WI38 (cell line): ENCODE measurements at regions not wholly inside any gene's neighbourhood (a gene's known extent, or its start where the extent isn't known, plus 50 kb on each side); places are given as distances from the start of the nearest gene placed in this dataset.

Experiments
- H3K4me3 ChIP-seq: 2 replicates; pipeline ENCODE4 v1.5.1; 2011; ENCODE audit warnings: low read depth, mild to moderate bottlenecking, control low read depth, low read length
- TF ChIP-seq, protein P1 (sequence below): IDR thresholded peaks from 2 replicates; pipeline ENCODE4 v1.5.1; 2012; ENCODE audit warnings: low read depth, mild to moderate bottlenecking, control low read depth, low read length

DNA sequence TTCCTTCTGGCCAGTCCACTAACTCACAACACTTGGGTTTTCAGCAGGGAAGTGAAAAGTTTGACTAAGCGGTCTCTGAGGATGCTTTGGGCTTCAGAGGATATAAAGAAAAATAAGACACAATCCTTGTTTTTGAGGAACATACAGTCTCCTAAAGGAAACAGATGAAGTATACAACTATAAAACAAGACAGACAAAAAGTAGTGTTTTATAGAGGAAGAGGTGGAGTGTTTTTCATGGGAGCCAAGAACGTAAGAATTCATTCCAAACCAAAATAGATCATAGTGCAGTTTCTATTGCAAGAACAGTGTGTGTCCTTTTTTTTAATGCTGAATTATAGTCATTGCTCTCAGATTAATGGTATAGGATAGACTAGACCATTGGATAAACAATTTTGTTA is 586.9 kb upstream of the BRINP1 start:
- TF ChIP-seq, protein P1, sequence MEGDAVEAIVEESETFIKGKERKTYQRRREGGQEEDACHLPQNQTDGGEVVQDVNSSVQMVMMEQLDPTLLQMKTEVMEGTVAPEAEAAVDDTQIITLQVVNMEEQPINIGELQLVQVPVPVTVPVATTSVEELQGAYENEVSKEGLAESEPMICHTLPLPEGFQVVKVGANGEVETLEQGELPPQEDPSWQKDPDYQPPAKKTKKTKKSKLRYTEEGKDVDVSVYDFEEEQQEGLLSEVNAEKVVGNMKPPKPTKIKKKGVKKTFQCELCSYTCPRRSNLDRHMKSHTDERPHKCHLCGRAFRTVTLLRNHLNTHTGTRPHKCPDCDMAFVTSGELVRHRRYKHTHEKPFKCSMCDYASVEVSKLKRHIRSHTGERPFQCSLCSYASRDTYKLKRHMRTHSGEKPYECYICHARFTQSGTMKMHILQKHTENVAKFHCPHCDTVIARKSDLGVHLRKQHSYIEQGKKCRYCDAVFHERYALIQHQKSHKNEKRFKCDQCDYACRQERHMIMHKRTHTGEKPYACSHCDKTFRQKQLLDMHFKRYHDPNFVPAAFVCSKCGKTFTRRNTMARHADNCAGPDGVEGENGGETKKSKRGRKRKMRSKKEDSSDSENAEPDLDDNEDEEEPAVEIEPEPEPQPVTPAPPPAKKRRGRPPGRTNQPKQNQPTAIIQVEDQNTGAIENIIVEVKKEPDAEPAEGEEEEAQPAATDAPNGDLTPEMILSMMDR = no peak
- no peak overlapping the region for H3K4me3 ChIP-seq

DNA sequence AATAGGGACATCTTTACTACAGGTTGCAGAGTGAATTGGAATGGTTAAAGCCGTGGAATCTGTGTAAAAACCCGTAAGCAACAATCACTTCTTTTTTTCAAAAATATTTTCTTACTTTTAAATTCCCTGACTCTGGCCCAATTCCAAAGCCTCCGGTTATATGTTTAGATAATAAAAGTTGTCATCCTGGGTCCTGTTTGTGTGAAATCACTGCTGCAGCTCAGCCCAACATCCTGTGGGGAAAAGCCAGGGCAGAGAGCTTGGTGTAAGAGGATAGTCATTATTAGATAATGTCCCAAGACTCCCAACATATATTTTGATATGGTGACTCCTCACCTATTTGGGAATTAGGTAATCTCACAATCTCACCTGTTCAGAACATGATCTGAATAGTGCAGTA is 586.0 kb upstream of the BRINP1 start:
- no peak overlapping the region for H3K4me3 ChIP-seq
- TF ChIP-seq, protein P1 = no peak

DNA sequence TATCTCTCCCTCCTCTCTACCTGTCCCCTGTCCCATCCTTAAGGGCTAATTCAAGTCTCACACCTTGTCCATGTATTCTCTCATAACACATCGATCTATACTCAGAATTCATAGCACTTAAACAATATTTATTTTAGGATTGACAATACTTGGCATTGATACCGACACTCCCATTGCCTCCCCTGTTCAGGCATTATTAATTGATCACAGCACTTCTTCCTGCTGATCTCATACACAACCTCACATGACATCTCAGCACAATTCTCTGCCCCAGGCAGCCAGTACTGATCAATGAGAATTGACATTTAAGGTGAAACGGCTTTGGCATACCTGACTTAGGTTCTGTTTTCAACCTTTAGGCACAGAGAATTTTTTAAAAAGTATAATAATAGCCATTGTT is 582.4 kb upstream of the BRINP1 start:
- TF ChIP-seq, protein P1 = no peak
- H3K4me3 ChIP-seq = no peak overlapping the region

DNA sequence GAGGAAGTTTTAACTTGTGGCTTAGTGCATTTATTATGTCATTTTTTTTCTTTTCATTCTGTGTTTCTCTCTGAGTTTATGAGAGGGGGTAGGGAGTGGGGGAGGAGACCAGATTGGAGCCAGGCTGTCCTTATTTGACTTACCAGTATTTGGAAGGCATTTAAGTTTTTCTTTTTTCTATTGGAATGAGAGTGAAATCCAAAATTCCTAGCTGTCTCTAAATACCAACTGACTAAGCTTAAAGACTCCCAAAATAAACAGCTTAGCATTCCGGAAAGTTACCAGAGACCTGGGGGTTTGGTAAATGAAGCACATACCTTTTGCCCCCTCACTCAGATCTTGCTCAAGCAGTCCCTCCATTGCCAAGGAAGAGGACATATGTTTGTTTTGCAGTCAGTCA is 581.9 kb upstream of the BRINP1 start:
- TF ChIP-seq, protein P1 = no peak
- H3K4me3 ChIP-seq = no peak overlapping the region

DNA sequence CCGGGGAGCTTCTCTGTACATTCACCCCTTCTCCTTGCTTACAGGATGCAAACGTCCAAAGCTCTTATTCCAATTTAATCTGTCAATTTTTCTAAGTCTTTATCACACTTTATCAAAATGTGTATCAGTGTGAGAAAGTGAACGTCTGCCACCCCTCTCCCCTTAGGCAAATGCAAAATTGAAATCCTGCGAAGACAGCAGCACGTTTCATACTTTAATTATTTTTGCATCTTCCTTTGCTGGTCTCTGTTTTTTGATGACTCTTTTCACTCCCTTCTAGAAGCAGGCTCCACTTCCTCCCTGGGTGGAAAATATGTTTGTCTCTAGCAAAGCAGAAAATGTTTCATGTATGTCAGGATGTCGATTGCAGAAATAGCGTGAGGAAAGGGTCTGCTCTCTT is 576.5 kb upstream of the BRINP1 start:
- no peak overlapping the region for H3K4me3 ChIP-seq
- TF ChIP-seq, protein P1 = no peak

DNA sequence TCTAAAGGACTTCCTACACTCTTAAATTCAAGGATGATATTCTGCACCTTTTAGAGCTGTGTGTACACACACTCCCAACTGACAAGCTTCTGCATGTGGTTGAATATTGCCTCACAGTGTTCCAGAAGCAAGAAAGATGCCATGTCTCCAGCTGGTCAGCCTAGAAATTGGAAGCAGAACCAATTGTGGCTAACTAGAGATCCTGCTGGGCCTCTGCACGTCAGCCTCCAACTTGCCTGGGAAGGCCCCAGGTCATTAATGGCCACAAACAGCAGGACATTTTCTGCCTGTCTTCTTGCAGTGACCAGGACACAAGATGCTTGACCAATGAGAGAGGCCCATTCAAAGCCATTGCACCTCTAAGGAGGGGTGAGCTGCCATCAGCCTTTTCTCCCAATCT is 571.9 kb upstream of the BRINP1 start:
- no peak overlapping the region for H3K4me3 ChIP-seq
- TF ChIP-seq, protein P1 = no peak

DNA sequence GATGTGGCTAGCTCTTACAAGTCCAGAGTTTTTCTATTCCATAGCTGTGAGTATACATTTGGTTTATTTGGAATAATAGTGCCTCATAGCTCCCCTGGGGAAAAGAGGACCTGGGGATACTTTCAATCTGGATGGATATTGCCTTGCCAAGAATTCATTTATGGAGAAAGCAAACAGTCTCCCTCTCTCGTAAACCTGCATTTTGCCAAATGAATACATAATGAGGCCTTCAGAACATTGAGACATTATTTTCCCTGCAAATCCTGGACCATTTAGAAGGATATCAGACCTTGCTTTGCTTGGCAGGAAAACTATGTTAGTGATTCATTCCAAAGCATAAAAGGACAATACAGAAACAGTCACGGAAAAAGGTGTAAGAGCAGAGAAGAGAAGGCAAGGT is 569.6 kb upstream of the BRINP1 start:
- TF ChIP-seq, protein P1 = no peak
- H3K4me3 ChIP-seq = no peak overlapping the region
